ENCODE measurements at regions not wholly inside any gene's neighbourhood (a gene's known extent, or its start where the extent isn't known, plus 50 kb on each side); places are given as distances from the start of the nearest gene placed in this dataset.

DNA sequence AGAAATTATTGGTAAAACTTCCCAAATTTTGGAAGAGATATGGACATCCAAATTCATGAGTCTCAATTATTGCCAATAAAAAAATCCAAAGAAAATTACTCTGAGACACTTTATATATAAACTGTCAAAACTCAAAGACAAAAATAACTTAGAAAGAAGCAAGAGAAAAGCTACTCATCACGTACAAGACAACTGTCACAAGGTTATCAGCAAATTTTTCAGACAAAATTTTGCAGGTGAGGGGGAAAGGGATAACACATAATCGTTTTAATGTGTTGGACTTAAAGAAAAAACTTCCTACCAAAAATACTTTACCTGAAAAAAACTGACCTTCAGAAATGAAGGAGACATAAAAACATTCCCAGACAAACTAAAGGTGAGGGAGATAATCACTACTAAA lies 272.5 kb downstream of the THBS2 start:
- DNase-seq (ENCODE audit: extremely low read depth, low read depth): no peak

DNA sequence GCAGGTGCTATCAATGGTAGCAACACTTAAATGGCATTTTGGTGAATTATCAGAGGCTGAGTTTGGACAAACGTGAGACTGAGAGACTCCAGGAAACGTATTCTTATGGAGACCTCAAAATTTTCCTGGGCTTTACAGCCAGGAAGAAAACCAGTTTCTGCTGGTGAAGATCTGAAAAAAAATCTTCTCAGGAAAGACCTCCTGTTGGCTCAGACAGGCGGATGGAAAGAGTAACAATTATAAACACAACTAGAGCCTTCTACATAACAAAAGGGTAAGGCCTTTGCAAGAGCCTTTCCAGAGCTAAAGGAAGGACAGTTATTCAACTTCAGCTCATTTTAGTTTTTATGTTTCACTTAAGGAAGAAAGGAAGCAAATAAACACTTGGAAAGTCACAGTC lies 274.4 kb downstream of the THBS2 start:
- no peak for DNase-seq (ENCODE audit: extremely low read depth, low read depth)

DNA sequence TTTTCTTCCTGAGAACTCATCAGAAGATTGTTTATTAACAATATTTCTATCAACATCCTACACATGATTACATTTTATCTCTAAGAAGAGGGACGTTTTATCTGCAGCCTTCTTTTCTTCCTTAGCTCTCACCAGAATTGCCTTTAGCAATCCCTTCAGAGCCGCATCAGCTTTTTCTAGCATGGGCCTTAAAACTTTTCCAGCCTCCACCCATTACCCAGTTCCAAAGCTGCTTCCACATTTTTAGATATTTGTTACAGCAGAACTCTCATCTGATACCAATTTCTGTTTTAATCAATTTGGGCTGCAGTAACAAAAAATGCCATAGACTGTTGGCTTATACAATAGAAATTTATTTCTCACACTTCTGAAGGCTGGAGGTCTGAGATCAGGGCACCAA lies 281.5 kb downstream of the THBS2 start:
- no peak for DNase-seq (ENCODE audit: extremely low read depth, low read depth)

DNA sequence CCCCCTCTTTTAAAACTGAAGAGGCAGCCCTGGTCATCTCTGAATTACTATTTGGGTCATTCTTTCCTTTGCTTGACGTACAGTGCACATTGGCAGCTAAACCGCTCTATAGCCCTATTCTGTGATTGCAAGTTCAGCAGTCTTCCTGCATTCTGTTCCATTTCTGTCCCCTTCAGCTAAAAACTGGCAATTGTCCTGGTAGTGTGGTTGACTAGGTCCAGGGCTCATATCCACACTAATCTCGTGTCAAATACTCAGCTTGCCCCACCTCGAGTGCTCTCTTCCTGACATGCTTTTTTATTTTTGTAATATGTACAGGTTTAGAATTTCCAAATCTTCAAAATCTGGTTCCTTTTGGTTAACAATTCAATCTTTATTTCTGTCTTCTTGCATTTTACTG lies 282.1 kb downstream of the THBS2 start:
- no peak for DNase-seq (ENCODE audit: extremely low read depth, low read depth)

DNA sequence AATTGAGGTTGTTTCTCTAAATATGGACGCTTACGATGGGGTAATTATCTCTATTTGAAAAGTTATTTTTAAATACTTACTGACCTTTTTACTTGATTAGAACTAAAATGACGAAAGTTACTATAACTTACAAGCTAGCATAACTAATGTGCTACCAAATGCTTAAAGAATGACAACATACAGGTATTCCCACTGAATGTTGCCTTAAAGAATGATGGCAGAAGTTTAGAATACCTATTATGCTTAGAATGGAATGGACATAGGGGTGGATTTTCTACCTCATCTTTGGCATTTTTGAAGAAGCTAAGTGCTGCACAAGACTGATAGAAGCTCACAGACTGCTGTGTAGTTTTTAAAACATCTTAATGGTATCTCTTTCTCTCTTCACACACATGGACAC lies 284.8 kb downstream of the THBS2 start:
- DNase-seq (ENCODE audit: extremely low read depth, low read depth): no peak

DNA sequence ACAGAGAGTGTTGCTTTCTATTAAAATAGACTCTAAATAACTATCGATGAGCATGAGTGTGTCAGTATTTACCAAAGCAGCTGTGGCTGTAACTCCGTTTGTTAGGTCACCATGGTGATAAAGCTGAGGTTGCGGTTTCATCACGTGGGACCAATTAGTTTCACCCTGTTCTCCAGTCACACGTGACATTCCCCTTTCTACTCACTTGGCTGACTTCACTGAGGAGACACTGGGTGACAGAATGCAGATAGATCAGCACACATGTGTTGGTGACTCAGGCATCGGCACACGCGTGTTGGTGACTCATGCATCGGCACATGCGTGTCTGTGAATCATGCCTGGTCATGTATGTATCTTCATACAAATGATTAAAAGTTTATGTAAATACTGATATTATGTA lies 285.4 kb downstream of the THBS2 start:
- DNase-seq (ENCODE audit: extremely low read depth, low read depth): no peak

DNA sequence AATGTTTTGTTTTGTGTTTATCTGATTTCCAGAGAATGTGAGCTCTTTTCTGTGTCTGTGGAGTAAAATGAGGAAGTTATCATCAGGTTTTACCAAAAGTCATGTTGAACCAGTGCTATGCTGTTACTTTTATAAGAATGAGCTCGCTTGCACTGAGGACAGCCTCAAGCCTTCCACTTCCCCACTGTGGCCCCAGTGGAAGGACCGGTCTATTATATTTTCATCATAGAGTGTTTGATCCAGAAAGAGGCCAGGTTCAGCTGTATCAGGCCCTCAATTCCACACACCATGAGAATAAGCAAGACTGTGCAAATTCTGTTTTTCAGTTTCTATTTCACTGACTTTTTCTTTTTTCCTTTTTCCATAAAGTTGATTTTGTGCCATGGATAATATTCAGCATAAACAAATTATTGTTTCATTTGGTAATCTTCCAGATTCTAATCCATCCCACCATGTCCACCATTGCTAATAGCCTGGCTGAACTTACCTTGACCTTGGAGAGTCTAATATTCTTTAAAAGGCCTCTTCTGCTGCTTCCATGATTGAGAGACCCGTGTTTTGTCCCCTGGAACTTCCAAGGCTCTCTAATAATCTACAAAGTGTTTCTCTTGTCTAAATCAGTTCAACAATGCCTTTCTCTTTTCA lies 286.2 kb downstream of the THBS2 start:
- DNase-seq (ENCODE audit: extremely low read depth, low read depth): no peak

DNA sequence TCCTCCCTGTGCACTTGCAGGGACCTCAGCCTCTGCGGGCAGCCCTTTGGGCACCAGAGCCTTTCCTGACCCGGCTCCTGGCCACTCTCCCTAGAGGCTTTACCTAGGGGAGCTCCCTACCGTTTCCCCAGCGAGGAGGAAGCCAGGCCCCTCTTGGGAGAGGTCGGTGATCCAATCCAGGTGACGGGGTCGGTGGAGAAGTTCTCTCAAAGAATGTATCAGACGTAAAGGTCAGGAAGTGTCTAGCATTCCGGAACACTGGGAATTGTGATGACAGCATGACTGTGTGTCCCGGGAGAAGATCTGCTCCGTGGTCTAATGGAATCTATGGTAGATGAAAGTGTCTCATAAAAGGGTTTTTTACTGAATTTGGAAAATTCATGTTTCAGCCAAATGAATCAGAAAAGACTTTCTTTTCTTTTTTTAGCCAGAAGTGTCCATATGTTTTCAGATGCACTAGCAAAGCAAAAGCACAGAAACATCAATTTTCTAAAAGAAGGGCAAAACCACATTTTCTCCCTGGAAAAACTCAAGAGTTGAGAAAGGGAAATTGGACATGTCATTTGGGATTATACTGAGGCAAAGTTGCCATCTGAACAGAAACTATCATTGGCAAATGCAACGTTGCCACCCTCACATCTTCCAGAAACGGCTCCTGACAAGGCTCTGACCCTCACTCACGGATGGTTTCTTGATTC lies 289.4 kb downstream of the THBS2 start:
- DNase-seq (ENCODE audit: extremely low read depth, low read depth): no peak

DNA sequence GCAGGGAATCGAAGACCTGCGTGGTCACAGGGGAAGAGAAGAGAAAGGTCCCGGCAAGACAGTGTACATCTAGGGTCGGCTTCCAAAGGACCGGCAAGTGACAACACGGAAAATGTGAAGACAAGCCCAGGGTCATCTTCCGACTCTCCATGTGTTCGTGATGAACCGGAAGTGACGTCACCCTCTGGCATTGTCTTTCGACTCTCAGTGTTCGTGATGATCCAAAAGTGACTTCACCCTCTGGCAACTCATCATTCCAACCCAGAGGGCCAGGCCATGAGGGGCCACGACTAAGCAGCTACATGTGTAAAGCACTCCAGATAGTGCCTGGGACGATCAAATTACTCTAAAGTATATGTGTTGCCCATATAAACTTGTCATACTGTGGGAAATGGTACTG lies 290.8 kb downstream of the THBS2 start:
- no peak for DNase-seq (ENCODE audit: extremely low read depth, low read depth)

DNA sequence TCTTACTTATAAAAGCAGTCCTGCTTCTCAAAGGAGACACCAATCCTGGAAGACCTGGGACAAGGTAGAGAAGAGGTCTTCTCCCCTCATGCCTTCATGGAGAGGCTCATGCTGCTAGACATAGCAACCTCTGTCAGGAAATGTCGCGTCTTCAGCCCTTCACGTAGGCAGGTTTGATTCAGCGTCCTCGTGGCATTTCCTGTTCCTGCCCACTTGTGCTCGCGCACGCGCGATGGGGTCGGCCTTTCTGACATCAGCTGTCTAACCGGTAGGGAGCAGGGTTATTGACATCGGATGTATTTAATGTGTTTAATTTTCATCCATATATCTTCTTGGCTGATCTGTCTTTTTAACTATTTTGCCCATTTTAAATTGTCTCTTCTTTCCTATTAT lies 292.4 kb downstream of the THBS2 start:
- DNase-seq (ENCODE audit: extremely low read depth, low read depth): no peak

DNA sequence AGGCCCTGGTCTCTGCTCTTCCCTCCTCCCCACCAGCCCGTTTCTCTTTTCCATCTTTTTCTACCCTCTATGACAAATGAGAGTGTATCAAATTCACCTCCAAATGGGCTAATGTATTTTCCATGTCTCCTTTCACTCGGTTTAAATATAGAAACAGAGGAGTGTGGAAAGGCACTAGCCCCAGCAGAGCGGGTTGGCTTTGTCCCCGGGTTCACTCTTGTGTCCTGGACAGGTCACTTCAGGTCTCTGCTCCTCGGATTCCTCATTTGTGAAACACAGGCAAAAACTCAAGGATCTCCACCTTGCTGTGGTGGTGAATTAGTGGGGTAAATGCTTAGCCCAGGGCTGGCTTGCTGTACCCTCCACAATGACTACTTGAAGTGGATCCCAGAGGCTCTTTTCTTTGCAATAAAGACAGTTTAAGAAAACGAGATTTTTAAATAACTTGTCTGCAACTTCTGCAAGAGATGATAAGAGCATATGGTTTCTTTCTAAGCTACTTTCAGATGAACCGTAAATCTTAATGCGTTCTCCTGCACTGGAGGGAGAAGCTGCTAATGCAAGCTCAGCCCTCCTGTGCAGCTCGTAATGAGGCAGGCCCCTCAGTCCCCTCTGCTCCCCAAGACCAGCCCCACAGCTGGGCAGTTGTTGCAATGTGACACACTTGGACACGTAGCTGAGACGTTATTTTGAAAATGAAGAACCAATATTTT lies 292.9 kb downstream of the THBS2 start:
- no peak for DNase-seq (ENCODE audit: extremely low read depth, low read depth)

DNA sequence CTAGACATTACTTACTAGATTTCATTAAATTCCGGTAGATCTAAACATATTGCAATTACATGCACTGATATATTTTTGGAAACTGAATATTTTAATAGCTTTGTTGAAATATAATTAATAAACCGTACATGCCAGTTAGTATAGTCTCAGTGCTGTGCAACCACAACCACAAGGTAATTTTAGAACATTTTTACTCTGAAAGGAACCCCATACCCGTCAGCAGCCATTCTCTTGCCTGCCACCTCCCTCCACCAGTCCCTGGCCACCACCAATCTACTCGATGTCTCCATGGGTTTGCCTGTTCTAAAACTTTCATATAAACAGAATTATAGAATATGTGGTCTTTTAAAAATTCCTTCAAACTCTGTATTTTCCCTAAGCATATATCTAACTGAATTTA lies 293.9 kb downstream of the THBS2 start:
- DNase-seq (ENCODE audit: extremely low read depth, low read depth): no peak

DNA sequence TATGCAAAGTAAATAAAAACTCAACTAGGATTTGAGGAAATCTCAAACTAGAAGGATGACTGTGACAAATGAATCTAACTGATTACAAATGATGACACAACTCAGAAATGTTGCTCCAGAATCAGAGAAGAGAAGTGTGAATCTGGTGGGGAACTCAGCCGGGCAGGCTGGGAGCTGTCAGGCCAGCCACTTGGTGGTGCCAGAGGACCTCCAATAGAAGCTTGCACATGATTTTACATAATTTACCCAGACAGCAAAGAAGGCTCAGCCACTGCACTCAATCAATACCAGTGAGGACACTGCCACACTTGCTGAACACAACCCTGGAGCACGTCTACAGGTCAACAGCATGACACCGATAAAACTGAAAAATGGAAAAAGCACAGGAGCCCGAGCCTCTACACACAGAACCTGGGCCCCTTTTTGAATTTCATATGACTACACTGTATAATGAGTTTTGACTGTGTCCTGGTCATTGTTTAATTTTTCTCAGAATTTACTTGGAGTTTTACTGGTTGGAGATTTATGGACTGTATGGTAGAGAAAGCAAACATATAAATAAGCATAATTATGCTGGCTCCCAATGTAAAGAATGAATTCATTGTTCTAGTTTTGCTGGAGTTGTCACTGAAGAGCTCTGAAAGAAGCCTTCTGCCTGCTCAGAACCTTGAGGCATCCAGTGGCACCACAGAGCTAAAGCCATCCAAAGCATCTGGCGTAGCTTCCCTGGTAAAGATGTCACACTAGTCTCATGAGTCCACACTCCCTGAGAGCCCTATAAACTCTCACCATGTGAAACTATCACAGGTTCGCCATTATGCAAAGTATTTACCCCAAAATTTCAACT lies 296.5 kb downstream of the THBS2 start:
- peak; percentile 58 for DNase-seq (ENCODE audit: extremely low read depth, low read depth)

DNA sequence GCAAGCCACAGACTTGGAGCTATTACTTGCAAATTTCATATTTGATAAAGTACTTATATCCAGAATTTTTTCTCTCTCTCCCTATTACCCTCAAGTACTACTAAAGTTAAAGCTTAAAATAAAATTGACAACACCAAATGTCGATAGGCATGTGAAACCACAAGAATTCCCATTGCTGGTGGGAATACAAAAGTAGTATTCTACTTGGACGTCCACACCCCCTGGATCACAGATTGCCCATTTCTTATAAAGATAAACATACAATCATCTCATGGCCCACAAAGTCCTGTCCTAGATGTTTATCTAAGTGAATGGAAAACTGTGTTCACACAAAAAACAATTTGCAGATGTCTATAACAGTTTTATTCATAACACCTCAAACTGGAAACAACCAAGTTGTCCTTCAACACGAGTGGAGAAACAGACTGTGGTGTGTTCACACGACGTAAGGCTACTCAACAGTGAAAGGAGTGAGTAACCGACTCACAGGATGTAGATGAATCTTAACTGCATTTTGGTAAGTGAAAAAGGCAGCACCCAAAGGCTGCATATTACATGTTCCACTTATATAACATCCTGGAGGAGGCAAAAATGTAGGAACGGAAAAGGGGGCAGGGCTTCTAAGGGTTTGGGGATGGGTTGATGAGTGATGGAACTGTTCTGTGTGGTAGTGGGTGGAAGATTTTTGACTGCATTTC lies 297.4 kb downstream of the THBS2 start:
- peak; percentile 2 for DNase-seq (ENCODE audit: extremely low read depth, low read depth)

DNA sequence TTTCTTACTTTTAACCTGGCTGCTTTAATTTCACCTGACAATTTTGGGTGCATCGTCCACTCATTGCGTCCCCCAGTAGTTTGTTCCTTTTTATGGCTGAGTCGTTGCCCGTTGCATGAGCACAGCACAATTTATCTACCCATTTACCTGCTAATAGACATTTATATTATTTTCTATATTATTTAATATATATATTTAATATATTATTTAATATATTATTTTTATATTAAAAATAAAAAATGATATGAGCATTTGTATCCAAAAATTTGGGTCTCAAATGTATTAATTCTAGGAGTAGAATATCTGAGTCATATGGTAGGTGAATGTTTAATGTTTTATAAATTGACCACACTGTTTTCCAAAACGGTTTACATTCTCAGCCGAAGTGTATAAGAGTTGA lies 300.2 kb downstream of the THBS2 start:
- no peak for DNase-seq (ENCODE audit: extremely low read depth, low read depth)

DNA sequence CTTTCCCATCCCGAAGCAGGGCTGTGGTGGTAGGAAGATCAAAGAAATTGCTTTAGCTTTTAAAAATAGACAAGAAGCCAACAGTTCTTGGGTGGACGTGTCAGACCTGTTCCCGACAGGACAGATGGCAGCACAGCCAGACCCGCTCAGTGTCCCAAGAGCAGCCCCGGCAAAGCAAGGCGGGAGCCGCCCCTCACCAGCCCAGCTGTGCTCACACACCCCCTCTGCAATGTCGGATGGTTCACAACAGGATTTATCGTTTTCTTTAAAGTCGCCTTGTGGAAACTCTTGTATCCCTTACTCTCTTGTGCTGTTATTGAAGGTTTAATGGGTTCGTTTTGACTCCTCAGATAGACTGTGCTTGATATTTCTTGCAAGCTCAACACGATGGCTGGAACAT lies 302.4 kb downstream of the THBS2 start:
- DNase-seq (ENCODE audit: extremely low read depth, low read depth): no peak

DNA sequence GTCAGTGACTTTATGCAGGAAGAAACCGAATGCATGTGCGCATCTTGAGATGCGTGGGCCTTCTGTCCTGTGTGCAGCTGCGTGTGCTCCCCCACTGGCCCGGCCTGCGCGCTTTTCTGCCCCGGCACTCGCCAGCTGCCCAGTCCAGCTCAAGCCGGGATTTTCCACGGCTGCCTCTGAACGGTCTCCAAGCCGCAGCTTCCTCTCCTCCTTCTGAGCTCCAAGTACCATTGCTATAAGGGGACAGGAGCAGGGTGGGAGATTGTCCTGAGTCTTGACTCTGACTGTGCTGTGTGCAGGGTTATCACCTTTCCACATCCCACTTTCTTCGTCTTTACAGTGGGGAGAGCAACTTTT lies 302.8 kb downstream of the THBS2 start:
- DNase-seq (ENCODE audit: extremely low read depth, low read depth): no peak

DNA sequence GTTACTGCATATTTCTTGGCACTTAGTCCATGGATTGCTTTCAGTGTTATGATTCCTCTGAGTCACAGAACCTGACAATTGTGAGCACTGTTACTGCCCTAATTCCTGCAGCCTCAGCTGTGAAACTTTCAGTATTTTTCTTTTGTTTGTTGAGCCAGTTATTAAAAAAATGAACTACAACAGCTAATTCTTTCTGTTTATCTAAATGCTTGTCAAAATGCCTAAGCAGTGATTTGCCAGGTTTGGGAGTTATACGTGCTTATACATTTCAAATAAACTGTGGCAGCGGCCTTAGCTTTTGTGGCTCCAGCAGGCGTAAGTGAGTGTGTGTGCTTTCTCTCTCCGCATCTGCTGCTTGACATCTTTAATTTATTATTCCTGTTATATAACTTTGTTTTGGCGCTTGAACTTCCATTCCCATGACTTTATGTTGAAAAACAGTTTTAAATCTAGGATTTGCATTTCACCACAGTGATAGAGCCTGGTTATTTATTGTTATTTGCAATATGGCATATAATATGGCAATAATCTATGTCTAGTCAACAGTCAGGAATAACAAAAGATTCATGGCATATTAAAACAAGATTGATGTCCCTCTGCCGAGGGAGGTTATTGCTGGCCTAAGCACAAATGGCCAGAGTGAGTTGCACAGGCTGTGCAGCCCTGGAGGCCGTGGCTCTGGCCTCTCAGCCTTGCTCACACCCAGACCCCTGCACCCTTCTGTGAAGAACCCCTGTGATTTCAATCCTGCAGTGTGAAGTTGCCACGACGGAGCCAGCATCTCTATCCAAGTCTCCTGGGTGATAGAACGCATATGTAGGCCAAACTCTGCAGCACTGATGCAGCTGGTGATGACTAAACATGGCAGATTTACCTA lies 303.4 kb downstream of the THBS2 start:
- no peak for DNase-seq (ENCODE audit: extremely low read depth, low read depth)

DNA sequence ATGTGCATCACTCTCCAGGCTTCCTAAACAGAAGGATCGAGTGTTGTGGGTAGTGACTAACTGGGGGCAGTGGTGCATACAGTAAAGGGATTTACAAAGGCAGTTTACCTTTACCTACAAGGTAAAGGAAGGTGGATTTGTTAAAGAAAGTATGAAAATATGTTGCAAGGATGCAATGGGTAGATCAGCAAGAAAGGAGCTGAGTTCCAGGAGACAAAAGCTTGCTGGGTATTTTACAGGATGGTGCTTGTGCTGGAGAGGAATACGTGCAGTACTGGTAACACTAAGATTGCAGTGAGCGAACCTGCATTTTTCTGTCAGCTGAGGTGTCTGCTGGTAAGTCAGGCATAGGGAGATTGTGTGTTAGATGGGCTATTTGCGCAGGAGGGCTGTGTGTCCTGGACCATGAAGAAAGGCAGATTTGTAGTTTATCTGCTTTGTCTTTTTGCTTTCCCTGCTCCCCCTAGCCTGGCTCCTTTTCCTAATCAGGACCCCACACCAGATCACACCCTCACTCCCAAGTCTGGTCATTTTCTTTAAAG lies 304.6 kb downstream of the THBS2 start:
- no peak for DNase-seq (ENCODE audit: extremely low read depth, low read depth)

Measured in NCI-H460 (cell line).